ENCODE measurements at regions not wholly inside any gene's neighbourhood (a gene's known extent, or its start where the extent isn't known, plus 50 kb on each side); places are given as distances from the start of the nearest gene placed in this dataset.

GRCh38 chr7:1290026-1290678 lies 57.5 kb downstream of the UNCX start:
- TF ChIP-seq POLR2A (IDR thresholded peaks at IDR 0.05): no peak
- TF ChIP-seq CTCF (IDR thresholded peaks at IDR 0.05): no peak
- TF ChIP-seq EP300 (IDR thresholded peaks at IDR 0.05): no peak
- TF ChIP-seq POLR2AphosphoS5 (IDR thresholded peaks at IDR 0.05): no peak
